Stimulated activated CD4-positive, alpha-beta T cell treated with anti-CD3 and anti-CD28 coated beads, TNF-alpha, amount 100 ng/mL, for 24 hours (primary cell): ENCODE measurements at regions not wholly inside any gene's neighbourhood (a gene's known extent, or its start where the extent isn't known, plus 50 kb on each side); places are given as distances from the start of the nearest gene placed in this dataset.
"Not testable (repeated sequence)": the region's sequence is repeated elsewhere in the genome, so short reads cannot be mapped to it uniquely, and the experiment has no call there.

Source experiments
- DNase-seq, 3 experiments: peaks; one replicate each; pipeline ENCODE4 v3.0.0-alpha.2; 2020; ENCODE audit warnings: low read depth in 3 of 3

GRCh38 chr4:15337168-15337657 lies 90.6 kb upstream of the C1QTNF7 start:
- not testable (repeated sequence) for DNase-seq

- no peak for DNase-seq
These were observed 88.1 kb upstream of the C1QTNF7 start for GRCh38 chr4:15339737-15340136.

- no peak for DNase-seq
These were observed 87.5 kb upstream of the C1QTNF7 start for GRCh38 chr4:15340332-15340731.

- no peak for DNase-seq
These were observed 86.7 kb upstream of the C1QTNF7 start for GRCh38 chr4:15340902-15341732.

- DNase-seq: no peak
These were observed 86.0 kb upstream of the C1QTNF7 start for GRCh38 chr4:15341733-15342300.

- DNase-seq: no peak
These were observed 84.8 kb upstream of the C1QTNF7 start for GRCh38 chr4:15343000-15343399.

- DNase-seq: no peak
These were observed 84.3 kb upstream of the C1QTNF7 start for GRCh38 chr4:15343581-15343980.

GRCh38 chr4:15344041-15344440 lies 83.8 kb upstream of the C1QTNF7 start:
- no peak for DNase-seq

DNA sequence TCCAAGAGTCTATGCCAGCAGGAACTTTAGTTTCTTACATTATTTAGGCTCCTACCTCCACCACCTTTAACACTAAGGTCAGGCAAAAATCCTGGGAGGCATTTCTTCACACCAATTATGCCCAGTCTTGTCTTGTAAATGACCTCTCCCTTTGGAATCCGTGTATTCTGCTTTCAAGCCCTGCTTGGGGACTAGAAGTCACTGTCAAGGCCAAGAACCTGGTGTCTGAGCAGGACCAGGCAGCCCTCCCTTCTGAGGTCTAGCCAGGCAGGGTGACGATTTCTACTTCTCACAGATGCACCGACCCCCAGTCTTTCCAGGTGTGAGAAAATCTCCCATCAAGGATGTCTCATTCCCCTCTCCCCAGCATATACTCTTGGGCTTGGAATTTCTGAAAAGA lies 82.7 kb upstream of the C1QTNF7 start:
- DNase-seq: no peak

DNA sequence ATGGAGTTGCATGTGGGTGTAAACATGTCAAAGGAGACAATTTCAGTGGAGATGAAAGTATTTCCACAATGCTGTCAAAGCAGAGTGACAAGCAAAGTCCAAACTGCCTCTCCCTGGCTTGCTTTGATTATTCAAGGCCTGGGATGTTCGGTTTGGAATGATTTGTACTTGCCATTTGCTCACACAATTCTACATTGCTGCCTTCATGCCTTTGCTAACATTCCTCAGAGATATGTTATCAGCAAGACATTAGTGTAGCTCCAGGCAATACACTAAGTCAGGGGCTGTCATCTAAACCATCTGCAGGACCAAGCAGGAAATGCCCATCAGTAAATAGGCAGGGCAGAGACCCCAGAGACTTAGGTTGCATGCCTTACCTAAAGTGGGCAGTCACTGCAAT lies 79.6 kb upstream of the C1QTNF7 start:
- DNase-seq: no peak

- DNase-seq: no peak
These were observed 79.1 kb upstream of the C1QTNF7 start for GRCh38 chr4:15348695-15349094.

- no peak for DNase-seq
These were observed 78.3 kb upstream of the C1QTNF7 start for GRCh38 chr4:15349531-15349935.

GRCh38 chr4:15349965-15350364 lies 77.9 kb upstream of the C1QTNF7 start:
- no peak for DNase-seq

DNA sequence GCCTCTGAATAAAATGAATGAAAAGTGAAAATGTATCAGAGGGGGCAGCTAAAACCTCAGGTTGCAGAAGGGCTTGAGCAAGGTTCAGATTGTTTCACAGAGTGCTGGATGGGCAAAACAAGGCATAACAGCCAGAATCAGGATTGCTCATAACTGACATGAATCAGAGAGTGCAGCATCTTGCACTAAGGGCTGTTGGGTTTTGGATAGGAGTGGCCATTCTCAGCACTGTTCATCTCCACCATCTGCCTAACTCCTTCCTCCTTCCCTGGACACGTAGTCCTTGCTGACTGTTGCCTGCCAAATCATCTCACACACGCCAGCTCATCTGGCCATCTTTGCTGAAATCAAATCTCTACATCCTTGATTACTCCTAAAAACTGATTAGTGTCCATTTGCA lies 75.3 kb upstream of the C1QTNF7 start:
- no peak for DNase-seq

DNA sequence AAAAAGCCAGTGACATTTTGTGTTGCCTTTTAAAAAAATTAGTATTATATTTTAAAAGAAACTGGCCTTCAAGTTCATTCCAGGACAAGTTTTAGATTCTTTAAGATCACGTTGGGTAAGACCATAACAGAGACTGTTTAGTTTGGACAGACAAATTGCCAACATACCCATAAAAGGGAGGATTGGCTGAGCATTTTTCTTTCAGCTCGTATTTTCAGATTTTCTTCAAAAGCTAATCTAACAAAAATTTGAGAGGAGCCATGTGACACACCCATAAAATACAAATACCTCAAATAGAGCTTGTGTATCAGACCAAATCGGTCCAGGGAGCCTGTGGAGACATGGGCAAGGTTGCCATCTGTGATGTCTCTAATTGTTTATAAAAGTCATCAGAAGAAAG lies 74.6 kb upstream of the C1QTNF7 start:
- DNase-seq: no peak

GRCh38 chr4:15354371-15355297 lies 73.2 kb upstream of the C1QTNF7 start:
- DNase-seq: no peak

DNA sequence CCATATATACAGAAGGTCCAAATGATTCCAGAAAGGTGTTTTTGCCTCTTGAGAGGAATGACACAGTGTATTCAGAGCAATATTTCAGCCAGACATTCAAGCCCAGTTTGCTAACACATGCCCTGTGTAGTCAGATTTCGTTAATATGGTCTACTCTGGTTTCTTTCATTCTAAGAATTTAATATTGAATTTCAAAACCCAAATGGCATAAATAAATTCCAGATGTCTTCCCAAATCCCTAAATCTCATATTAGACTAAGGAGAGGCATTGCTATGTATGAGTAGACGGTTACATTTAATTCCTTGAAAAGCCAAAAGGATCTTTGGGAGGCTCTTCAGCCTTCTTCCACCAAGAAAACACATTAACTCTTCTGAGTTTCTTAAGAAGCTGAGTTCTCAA lies 66.3 kb upstream of the C1QTNF7 start:
- DNase-seq: no peak

GRCh38 chr4:15362541-15362940 lies 65.3 kb upstream of the C1QTNF7 start:
- DNase-seq: no peak

- no peak for DNase-seq
These were observed 63.6 kb upstream of the C1QTNF7 start for GRCh38 chr4:15364183-15364582.

- DNase-seq: no peak
These were observed 62.2 kb upstream of the C1QTNF7 start for GRCh38 chr4:15365641-15366040.

GRCh38 chr4:15366721-15367120 lies 61.1 kb upstream of the C1QTNF7 start:
- peak in 1 of 3 experiments; percentile 1 for DNase-seq

DNA sequence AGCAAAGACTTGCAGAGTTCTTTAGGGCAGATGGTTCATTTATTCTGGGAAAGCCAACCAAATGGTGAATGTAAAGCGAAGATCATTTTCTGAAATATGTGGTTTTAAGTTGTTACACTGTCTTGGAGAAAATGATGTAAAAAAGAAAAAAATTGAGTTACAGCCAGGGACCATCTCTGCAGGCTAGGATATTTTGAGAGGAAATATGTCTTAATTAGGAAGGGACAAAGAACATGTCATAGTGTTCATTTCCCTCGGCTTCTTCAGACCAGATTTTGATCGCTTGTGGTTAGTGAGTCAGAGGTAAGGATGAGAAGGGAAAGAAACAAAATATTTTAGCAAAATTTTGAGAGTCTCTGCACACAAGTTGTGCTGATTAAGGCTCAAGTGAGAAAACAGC lies 59.0 kb upstream of the C1QTNF7 start:
- DNase-seq: no peak
